K562 (cell line): ENCODE measurements at regions not wholly inside any gene's neighbourhood (a gene's known extent, or its start where the extent isn't known, plus 50 kb on each side); places are given as distances from the start of the nearest gene placed in this dataset.

ENCODE experiments used
- CTCF ChIP-seq, 3 experiments: IDR thresholded peaks in 2 of 3; conservative IDR thresholded peaks in 1 of 3; 2 replicates each; pipeline ENCODE4 v1.5.1; 2011 to 2012; ENCODE audit warnings: low read length in 3 of 3, mild to moderate bottlenecking in 3 of 3, control low read depth in 2 of 3, improper control_type of control experiment in 1 of 3, inconsistent platforms in 1 of 3, low read depth in 1 of 3, mixed read lengths in 1 of 3, moderate library complexity in 1 of 3; ENCODE audit not compliant: insufficient read depth in 2 of 3
- FOXJ3 ChIP-seq: sonication (generic); formaldehyde crosslinking; IDR thresholded peaks from 2 replicates; pipeline ENCODE4 v1.4.0; 2020; ENCODE audit warnings: mild to moderate bottlenecking, missing genetic modification reagents
- JUN ChIP-seq, 2 experiments: sonication (generic) in 1 of 2; formaldehyde crosslinking in 1 of 2; IDR thresholded peaks; 2 replicates each; pipeline versions ENCODE4 v1.6.1 to v1.8.0; 2012 to 2022; ENCODE audit warnings: borderline replicate concordance in 2 of 2, mild to moderate bottlenecking in 2 of 2, improper control_type of control experiment in 1 of 2, low read depth in 1 of 2, low read length in 1 of 2, missing genetic modification reagents in 1 of 2
- JUNB ChIP-seq: fragments of 450-650 bp; formaldehyde crosslinking; conservative IDR thresholded peaks from 2 replicates; pipeline ENCODE4 v1.4.0; 2020; ENCODE audit warnings: mild to moderate bottlenecking
- MTA3 ChIP-seq: fragments of 450-650 bp; formaldehyde crosslinking; IDR thresholded peaks from 2 replicates; pipeline ENCODE4 v1.6.1; 2017; ENCODE audit warnings: mild to moderate bottlenecking, borderline replicate concordance
- NFE2L1 ChIP-seq: fragments of 450-650 bp; IDR thresholded peaks from 2 replicates; pipeline ENCODE4 v1.6.1; 2016; ENCODE audit warnings: missing genetic modification characterization, low read depth, mild to moderate bottlenecking, missing compliant biosample characterization, moderate library complexity, borderline replicate concordance
- POLR2A ChIP-seq: fragments of 450-650 bp; conservative IDR thresholded peaks from 2 replicates; pipeline ENCODE4 v1.6.1; 2016
- POLR2AphosphoS5 ChIP-seq: IDR thresholded peaks from 2 replicates; pipeline ENCODE4 v1.6.1; 2011; ENCODE audit warnings: mild to moderate bottlenecking, low read depth, low read length, moderate library complexity; ENCODE audit not compliant: control insufficient read depth, insufficient read depth
- SP2 ChIP-seq: IDR thresholded peaks from 2 replicates; pipeline ENCODE4 v1.6.1; 2011; ENCODE audit warnings: mild to moderate bottlenecking, low read depth, low read length, moderate library complexity; ENCODE audit not compliant: poor library complexity, severe bottlenecking; ENCODE audit errors: extremely low read depth
- TAF15 ChIP-seq: fragments of 200-400 bp; formaldehyde crosslinking; IDR thresholded peaks from 2 replicates; pipeline ENCODE4 v1.6.1; 2017; ENCODE audit warnings: mild to moderate bottlenecking, low read depth, low read length, moderate library complexity
- ZBTB1 ChIP-seq: sonication (generic); formaldehyde crosslinking; IDR thresholded peaks from 2 replicates; pipeline ENCODE4 v1.8.1; 2023; ENCODE audit warnings: missing genetic modification reagents, low read depth, mild to moderate bottlenecking, borderline replicate concordance
- ZNF274 ChIP-seq: IDR thresholded peaks from 2 replicates; pipeline ENCODE4 v1.6.1; 2011; ENCODE audit warnings: low read depth, mild to moderate bottlenecking, low read length, moderate library complexity, borderline replicate concordance
- ZNF644 ChIP-seq: fragments of 200-800 bp; sonication (Bioruptor generic); IDR thresholded peaks from 2 replicates; pipeline ENCODE4 v1.6.1; 2016; ENCODE audit warnings: low read depth, missing genetic modification characterization, missing compliant biosample characterization
- TF ChIP-seq, protein P1 (sequence below): sonication (generic); formaldehyde crosslinking; IDR thresholded peaks from 2 replicates; pipeline ENCODE4 v1.8.1; 2023; ENCODE audit warnings: mild to moderate bottlenecking, missing genetic modification reagents

- TF ChIP-seq JUN (IDR thresholded peaks at IDR 0.05; ENCODE audit: borderline replicate concordance, low read depth, low read length) (no peak), JUN (CRISPR knock-in tag; IDR thresholded peaks at IDR 0.05; ENCODE audit: borderline replicate concordance) (no peak), SP2 (no peak), POLR2A (no peak), CTCF (IDR thresholded peaks at IDR 0.05 in 2 of 3, conservative IDR thresholded peaks at IDR 0.05 in 1 of 3; ENCODE audit: insufficient read depth in 2 of 3, low read depth in 1 of 3, low read length in 3 of 3) (no peak), POLR2AphosphoS5 (no peak), NFE2L1 (tag) (no peak), MTA3 (no peak), ZBTB1 (no peak), FOXJ3 (CRISPR knock-in tag) (no peak), JUNB (CRISPR knock-in tag) (no peak), ZNF274 (no peak), ZNF644 (tag) (no peak), TAF15 (no peak)
- TF ChIP-seq, protein P1, sequence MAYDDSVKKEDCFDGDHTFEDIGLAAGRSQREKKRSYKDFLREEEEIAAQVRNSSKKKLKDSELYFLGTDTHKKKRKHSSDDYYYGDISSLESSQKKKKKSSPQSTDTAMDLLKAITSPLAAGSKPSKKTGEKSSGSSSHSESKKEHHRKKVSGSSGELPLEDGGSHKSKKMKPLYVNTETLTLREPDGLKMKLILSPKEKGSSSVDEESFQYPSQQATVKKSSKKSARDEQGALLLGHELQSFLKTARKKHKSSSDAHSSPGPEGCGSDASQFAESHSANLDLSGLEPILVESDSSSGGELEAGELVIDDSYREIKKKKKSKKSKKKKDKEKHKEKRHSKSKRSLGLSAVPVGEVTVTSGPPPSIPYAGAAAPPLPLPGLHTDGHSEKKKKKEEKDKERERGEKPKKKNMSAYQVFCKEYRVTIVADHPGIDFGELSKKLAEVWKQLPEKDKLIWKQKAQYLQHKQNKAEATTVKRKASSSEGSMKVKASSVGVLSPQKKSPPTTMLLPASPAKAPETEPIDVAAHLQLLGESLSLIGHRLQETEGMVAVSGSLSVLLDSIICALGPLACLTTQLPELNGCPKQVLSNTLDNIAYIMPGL (CRISPR knock-in tag): no peak
Observed at GRCh38 chr3:145798007-145798406, 363.0 kb downstream of the PLOD2 start.
